Right ventricle myocardium inferior (tissue), 1 donor: ENCODE measurements at regions not wholly inside any gene's neighbourhood (a gene's known extent, or its start where the extent isn't known, plus 50 kb on each side); places are given as distances from the start of the nearest gene placed in this dataset.

Source experiments
- ATAC-seq: fragments of 200-7000 bp; cut with Tn5 transposase; one replicate; pipeline ENCODE4 v1.9.1; 2020; ENCODE audit warnings: mild to moderate bottlenecking, moderate library complexity
- DNase-seq: peaks from one replicate; pipeline ENCODE4 v3.0.0; 2021; ENCODE audit errors: missing footprints
- intact Hi-C: fragments of 100-400 bp; cut with DNase I; formaldehyde crosslinking; loops from one replicate; pipeline ENCODE4 v1.11.0; 2022
- donor health status: DM: no; HTN: yes; CAD: no; lungs with severe emphysema.

DNA sequence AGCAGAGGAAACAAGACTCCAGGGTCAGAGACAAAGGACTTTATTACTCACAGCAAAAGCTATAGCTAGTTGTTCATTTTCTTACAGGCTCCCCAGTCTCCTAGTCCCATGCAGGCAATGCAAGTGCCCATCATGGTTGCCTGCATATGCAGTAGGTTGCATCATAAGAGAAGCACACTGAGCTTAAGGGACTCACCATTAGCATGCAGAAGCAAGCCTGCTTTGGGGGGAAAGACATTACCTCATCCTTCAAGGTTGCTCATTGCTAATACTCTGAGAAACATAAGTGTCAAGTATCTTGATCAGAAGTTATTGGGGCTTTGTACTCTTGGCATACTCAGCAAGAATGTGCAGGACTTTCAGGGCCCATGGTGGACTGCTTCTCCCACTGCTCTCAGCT lies 114.6 kb upstream of the CCDC68 start:
- ATAC-seq: no peak
- DNase-seq: no peak
- intact Hi-C loops: no loop called here

DNA sequence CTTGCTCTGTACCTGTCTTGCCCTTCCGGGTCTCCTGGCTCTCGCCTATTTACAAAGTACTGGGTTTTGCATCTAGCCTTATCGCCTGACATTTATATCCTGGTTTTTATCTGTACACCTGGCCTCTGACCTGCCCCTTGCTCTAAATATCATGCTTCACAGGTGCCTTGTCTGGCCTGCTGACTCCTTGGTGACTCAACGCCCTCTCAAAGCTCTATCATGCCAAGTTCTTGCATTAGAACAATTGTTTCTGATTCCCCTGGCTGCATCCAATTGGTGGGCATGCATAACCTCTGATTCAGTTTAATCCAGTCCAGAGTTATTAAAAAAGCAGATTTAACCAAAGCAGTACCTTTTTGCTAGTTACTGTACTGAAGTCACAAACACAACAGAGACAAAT lies 113.9 kb upstream of the CCDC68 start:
- ATAC-seq (no peak), DNase-seq (no peak)
- intact Hi-C loops: no loop called here

DNA sequence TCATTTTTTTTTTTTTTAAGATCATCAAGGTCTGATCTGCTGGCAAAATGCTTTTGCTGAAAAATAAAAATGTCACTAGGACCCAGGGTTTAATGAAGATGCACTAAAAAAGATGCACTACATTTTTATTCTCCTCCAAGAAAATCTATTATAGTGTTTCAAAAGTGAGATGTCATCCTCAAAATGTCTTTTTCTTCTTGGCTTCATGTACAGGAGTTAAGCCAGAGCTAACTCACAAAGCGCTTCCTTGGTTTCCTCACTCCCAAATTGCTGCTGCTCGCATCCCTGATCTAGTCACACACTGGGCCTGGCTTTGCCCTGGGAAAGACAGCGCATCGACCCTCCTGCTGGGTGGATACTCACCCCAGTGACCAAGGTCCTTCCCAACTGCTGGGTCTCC lies 113.4 kb upstream of the CCDC68 start:
- intact Hi-C loops: no loop called here
- no peak for ATAC-seq
- no peak for DNase-seq

DNA sequence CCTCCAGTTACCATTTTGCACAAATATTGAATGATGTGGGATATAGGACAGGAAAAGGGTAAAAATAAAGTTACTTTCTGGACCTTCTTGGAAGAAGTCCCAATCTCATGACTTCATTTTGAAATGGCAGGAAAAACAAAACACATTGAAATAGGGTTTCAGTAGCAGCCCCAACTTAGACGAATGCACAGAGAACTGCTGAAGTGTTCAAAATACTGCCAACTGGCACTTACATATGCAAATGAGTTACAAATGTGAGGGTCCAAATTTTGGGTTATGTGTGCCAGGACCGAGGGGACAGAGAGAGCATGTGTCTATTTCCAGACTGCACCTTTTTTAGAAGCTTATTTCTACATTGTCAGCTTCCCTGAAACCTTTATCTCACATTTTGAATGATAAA lies 112.9 kb upstream of the CCDC68 start:
- no peak for DNase-seq
- no peak for ATAC-seq
- intact Hi-C loops: no loop called here

DNA sequence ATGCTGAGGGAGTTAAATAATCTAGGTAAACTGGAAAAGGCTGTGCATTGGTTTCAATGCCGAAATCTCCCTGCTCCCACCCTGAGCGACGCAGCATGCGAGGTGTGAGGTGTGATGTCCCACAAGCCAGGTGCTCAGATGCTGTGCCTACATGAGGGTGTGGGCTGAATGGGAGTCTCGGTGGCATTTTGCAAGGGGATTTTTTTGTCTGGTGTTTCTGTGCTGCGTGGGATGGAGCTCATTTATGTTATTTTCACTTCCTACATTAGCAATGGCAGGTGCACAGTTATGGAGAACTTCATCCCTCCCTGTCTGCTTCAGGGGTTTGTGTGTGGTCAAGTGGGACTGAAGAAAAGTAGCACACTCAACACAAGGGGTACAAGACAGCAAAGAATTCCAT lies 110.2 kb upstream of the CCDC68 start:
- no peak for ATAC-seq
- intact Hi-C loops: no loop called here
- no peak for DNase-seq

DNA sequence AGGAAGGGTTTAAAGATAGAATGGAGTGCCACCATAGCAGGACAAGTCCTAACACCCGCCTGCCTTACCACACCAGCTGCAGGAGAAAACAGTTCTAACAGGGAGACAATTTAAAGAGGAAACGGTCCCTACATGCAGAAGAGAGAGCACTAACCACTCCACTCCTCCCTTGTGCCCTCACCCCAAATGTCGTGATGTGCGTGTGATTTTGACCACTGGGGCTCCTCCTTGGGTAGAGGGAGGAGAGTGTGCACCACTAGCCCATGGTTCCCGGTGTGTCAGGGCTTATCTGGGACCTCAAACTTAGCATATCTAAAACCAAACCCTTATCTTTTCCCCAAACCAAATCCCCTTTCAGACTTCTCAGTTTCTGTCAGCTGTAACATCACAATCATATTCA lies 105.5 kb upstream of the CCDC68 start:
- no peak for DNase-seq
- intact Hi-C loops: no loop called here
- ATAC-seq: no peak

DNA sequence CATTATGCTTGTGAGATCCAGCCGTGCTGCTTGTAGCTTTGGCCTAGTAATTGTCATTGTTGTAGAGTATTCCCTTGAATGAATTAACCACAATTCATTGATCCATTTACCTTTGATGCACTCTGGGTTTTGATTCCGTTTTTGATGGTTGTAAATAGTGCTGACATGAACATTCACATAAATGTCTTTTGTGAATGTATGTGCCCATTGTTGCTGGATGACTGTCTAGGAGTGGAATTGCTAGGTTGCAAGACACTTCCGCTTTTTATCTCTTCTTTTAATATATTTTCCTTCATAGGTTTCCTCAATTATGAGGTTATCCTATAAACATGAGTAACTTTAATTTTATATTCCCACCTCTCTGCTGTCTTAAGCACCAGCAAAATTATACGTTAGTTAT lies 104.8 kb upstream of the CCDC68 start:
- ATAC-seq (no peak), DNase-seq (no peak)
- intact Hi-C loops: no loop called here

DNA sequence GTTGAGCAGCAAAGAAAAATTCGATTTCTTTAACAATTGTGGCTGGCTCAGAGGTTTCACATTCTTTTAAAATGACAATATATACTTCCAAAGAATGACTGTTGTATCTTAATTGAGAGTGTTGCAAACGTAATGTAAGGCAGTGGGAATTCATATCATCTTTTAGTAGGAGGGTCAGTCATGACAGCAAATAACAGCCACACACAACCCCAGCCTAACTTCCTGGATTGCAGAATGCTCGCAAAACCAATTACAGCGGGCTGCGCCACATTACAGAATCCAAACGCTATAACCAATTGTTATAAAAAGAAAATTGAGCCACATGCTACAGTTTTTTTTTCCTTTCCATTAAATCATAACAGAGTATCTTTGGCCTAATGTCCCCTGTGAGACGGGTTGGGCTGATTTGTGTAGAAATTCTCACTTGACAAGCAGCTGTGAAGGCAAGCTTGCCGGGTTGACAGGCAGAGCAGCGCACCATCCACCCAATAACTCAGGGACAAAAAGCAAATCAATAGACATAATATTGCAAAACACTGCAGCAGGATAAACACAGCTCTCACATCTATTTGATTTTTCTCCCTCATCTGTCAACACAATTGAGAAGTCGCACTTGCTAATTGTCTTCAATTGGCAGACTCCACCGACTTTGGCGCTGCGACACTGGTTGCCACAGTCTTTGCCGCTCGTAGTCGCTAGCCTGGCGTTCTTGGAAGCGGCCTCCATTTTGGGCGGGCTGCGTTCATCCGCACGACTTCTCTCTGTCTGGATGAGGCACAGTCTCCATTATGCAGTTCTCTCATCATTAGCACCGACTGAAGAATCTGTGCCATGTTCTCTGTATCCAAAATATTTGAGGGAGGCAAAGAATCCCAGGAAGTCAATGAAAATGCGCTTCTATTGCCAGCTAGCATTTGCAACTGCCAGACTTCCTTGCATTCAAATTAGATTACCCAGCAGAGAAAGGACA lies 95.0 kb upstream of the CCDC68 start:
- intact Hi-C loops: no loop called here
- ATAC-seq (no peak), DNase-seq (no peak)

DNA sequence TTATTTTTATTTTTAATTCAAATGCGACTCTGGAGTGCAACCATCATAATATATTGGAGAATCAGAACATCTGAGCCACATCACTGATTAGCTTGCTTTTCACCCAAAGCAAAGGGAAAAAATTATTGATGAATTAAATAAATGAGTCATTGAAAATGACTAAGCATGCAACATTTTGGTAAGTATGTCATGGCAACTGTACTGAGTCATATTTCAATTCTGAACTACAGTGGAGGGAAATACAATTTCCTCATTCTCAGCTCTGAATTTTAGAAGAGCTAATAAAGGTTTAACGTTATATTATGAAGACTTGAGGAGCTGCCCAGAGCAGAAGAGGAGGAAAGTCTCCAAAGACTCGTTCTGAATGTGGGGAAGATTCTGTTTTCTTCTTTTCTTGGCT lies 89.6 kb upstream of the CCDC68 start:
- intact Hi-C loops: no loop called here
- DNase-seq (no peak), ATAC-seq (no peak)

DNA sequence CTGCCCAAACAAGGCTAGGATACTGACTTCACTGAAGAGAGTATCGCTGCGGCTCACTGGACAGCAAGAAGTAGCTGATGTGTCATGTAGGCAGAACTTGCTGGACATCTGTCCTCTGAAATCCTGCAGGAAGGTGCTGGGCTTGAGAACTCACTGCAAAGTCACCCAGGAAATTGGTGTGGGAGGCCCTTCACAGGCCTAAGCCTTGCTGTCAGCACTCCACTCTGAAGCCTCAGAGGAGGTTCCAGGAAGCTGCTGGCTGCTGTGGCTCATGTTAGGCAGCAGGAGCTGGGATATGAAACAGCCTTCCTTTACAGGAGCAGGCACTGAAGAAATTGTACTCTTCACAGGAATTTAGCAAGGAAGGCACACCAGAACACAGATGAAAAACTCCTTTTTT lies 88.3 kb upstream of the CCDC68 start:
- no peak for ATAC-seq
- DNase-seq: no peak
- intact Hi-C loops: no loop called here

DNA sequence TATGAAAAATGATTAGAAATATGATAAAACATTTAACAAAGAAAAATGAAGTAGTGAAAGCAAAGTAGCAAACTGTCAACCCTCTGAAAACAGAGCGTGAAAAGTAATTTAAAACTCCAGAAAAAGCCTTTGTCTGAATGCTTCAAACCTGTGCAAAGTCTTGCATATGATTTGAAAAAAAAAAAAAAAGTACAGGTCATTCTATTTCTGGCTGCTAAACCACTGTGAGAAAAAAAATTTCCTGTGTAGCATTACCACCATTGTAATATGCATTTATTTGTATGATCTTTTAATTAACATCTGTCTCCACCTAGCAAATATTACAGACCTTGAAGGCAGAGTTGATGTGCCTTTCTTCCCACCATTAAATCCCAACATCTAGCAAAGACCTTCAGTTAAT lies 82.1 kb upstream of the CCDC68 start:
- intact Hi-C loops: no loop called here
- ATAC-seq (no peak), DNase-seq (no peak)

DNA sequence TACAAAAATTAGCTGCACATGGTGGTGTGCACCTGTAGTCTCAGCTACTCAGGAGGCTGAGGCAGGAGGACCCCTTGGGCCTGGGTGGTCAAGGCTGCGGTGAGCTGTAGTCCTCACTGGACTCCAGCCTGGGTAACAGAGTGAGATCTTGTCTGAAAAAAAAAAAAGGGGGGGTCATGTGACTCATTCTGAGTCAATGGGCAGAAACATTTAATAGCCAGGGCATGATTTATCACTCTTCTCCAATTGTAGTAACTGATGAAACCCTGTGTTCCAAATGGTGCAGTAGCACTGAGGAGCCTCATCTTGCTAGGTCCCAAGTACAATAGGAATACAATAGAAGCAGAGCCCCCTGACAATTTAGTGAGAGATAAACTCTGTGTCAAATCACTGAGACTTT lies 78.9 kb upstream of the CCDC68 start:
- intact Hi-C loops: no loop called here
- ATAC-seq: no peak
- no peak for DNase-seq

DNA sequence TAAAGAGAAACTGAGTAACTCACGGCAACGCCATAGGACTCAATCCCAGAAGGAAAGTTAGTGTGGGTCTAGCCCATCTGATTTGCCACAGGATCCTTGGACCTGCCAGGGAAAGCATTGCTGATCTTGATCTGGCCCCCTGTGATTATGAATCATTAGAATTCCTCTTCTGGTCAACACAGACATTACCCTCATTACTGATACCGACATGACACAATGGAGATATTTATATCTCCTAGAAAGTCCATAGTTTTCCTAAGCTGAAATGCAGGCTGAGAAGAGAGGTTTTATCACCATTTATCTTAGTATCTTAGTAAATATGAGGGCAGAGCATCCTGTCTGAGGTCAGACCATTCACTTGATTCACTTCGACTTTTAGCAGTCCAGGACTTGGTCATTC lies 75.5 kb upstream of the CCDC68 start:
- no peak for ATAC-seq
- intact Hi-C loops: no loop called here
- no peak for DNase-seq

DNA sequence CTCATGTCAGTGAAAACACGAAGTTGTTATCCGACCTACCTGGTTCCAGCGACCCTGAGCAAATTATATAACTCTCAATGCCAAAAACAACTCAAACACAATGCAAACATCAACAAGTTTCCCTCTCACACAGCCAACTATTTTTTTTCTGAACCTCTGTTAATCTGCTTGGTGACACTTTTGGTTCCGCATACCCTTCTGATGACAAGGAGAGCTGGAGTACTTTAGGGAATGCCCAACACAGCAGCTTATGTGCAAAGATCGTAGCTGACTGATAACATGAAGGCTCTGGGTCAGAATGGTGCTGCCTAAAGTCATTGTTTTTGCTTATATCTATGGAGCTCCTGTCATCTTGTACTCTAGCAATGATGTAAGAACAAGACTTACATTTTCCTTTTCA lies 72.7 kb upstream of the CCDC68 start:
- intact Hi-C loops: no loop called here
- DNase-seq: no peak
- no peak for ATAC-seq

DNA sequence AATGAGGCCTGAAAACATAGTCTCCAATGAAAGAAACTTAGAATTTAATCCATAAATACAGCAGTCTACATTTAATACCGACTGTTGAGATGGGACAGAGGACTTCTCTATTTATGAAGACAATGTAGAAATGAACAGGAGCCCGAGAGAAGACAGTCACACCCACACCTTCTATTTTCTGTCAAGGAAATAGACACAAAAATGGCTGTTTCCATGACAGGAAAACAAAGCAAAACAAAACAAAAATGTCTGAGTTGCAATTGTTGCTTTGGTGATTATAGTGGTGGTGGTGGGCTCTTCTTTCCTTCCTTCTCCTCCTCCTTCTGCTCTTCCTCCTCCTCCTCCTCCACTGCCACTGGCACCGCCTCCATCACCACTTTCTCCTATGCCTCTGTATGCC lies 72.3 kb upstream of the CCDC68 start:
- intact Hi-C loops: no loop called here
- no peak for ATAC-seq
- DNase-seq: no peak

DNA sequence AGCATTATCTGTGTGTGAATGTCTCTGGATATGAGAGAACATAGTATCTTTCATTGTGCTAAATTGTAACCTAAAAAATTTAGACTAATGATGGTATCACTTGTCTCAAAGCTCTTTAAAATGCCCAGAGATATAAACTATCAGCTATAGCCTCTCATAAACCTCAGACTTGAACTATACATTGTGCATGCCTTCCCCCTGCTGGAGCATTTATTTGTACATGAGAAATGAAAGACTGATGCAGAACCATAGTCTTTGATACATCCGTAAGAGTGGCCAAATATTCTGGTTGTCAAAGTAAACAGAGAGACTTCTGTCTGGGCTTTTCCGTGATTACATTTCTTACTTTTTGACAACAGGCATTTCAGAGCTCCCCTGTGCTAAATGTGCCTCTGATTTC lies 71.9 kb upstream of the CCDC68 start:
- intact Hi-C loops: no loop called here
- DNase-seq: no peak
- no peak for ATAC-seq

DNA sequence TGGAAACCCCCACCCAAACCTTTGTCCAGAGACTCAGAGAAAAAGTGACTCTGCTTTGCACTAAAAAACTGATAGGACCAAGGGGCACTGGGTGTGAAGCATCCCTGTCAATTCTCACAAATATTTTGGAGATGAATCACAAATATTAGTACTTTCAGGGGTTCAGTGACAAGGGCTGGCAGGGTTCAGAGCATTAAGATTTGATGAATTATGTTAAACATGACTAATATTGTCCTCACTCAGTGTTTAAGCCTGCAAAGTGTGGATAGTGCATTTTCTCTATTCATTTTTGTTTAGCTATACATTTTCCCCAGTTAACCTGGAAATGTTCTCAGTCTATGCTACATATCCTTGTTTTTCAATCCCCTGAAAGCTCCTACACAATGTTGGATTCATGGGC lies 65.3 kb upstream of the CCDC68 start:
- ATAC-seq (no peak), DNase-seq (no peak)
- intact Hi-C loops: no loop called here

DNA sequence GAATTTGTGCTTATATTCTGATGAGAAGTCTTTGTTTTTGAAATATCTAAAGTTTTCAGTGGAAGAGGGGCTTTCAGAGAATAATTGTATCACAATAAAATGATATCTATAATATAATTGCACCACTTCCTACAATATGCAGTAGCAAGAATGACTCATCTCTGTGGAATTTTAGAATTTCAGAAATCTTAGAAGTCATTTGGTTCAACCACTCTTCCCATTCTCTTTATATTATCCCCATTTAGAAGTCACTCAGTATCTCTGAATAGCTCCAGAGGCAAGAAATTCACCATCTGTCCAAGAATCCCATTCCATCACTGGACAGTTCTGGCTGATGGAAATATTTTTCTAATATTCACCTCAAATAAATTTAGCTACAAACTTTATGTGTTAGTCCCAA lies 59.3 kb upstream of the CCDC68 start:
- ATAC-seq: no peak
- no peak for DNase-seq
- intact Hi-C loops: no loop called here

DNA sequence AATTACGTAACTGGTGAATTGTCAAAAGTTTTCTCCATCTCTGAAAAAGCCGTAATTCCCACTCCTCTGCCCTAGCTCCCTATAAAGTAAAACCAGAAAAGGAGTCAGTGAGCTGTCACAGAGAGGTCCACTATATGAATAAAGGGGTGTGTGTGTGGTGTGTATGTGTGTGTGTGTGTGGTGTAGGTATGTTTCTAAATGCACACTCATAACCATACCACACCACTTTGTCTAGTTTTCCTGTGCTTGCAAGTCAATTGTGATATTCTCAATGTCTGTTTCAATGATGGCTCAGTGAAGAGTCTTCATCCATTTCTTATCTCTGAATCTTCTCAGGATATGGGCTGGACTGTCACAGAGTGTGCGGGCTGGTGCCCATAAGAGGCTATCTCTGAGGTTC lies 54.8 kb upstream of the CCDC68 start:
- ATAC-seq (no peak), DNase-seq (no peak)
- intact Hi-C loops: no loop called here

DNA sequence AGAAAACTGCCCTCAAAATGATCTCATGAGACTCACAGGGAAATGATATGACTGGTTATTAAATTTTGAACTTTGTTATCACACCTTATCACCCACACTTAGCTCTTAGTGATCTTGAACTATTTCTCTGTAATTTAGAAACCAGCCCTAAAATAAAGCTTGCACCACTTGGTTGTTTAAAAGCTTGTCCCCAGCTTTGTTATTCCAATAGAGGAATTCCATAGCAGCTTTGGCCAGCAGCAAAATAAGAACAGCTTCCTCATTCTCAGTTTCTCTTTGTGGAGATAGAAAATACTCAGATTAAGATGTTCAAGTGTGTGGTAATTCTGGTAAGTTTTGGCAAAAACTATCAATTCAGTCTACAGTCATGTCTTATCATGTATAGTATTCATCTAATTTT lies 54.4 kb upstream of the CCDC68 start:
- DNase-seq (no peak), ATAC-seq (no peak)
- intact Hi-C loops: no loop called here

DNA sequence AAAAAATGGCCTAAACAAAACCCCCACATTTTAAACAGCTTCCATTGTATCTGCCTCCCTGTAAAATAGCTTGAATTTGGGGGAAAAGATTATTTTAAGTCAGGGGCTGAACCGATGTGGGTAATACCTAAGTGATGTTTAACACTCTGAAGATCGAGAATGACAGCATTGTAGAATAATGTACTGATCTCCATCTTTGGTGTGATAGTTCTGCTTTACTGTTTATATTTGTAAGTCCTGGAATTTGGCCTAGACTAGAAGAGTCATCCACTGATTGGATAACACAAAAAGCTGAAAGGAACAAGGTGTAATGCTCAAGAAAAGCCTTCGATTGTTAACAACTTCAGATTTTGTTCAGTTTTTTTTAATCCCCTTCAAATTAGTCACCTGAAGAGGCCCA lies 53.8 kb upstream of the CCDC68 start:
- ATAC-seq (no peak), DNase-seq (no peak)
- intact Hi-C loops: no loop called here
